Central memory CD8-positive, alpha-beta T cell (primary cell): ENCODE measurements at regions not wholly inside any gene's neighbourhood (a gene's known extent, or its start where the extent isn't known, plus 50 kb on each side); places are given as distances from the start of the nearest gene placed in this dataset.

Experiments used
- ATAC-seq: fragments of 150-1000 bp; cut with Tn5 transposase; replicated peaks from 2 replicates; pipeline ENCODE4 v1.10.0; 2022; ENCODE audit warnings: mild to moderate bottlenecking, moderate FRiP score, moderate number of reproducible peaks; ENCODE audit not compliant: poor library complexity, severe bottlenecking; ENCODE audit errors: extremely low read depth
- DNase-seq, 2 donors: peaks; one replicate each; pipeline ENCODE4 v3.0.0; 2021; ENCODE audit warnings: low spot score in 2 of 2
- H3K27ac Mint-ChIP-seq: one replicate; pipeline ENCODE4 v1.8.0; 2022; ENCODE audit warnings: low read depth, mild to moderate bottlenecking, moderate library complexity, mixed read lengths
- H3K27me3 Mint-ChIP-seq: one replicate; pipeline ENCODE4 v1.8.0; 2022; ENCODE audit warnings: mixed read lengths
- H3K36me3 Mint-ChIP-seq: one replicate; pipeline ENCODE4 v1.8.0; 2022; ENCODE audit warnings: mild to moderate bottlenecking, moderate library complexity, mixed read lengths; ENCODE audit not compliant: insufficient read depth
- H3K4me1 Mint-ChIP-seq: one replicate; pipeline ENCODE4 v1.8.0; 2022; ENCODE audit warnings: mixed read lengths
- H3K4me3 Mint-ChIP-seq: one replicate; pipeline ENCODE4 v1.8.0; 2022; ENCODE audit warnings: mild to moderate bottlenecking, moderate library complexity, mixed read lengths
- H3K9me3 Mint-ChIP-seq: one replicate; pipeline ENCODE4 v1.8.0; 2022; ENCODE audit warnings: mixed read lengths

GRCh38 chr2:118291251-118291880 is 203.1 kb downstream of the INSIG2 start:
- Mint-ChIP-seq H3K36me3 (no peaks in the 10 kb centered on the region), H3K4me3 (no peak overlapping the region), H3K27ac (no peak overlapping the region), H3K27me3 (peaks cover 45% of the 10 kb centered on the region), H3K4me1 (no peaks in the 10 kb centered on the region), H3K9me3 (no peaks in the 10 kb centered on the region)
- ATAC-seq (no peak), DNase-seq (no peak)

- H3K27me3 Mint-ChIP-seq: peaks cover 38% of the 10 kb centered on the region
- no peak overlapping the region for H3K27ac Mint-ChIP-seq
- ATAC-seq: no peak
- H3K4me3 Mint-ChIP-seq: no peak overlapping the region
- no peaks in the 10 kb centered on the region for H3K9me3 Mint-ChIP-seq
- H3K36me3 Mint-ChIP-seq: no peaks in the 10 kb centered on the region
- no peak for DNase-seq
- no peaks in the 10 kb centered on the region for H3K4me1 Mint-ChIP-seq
Measured at GRCh38 chr2:118290411-118291250, 202.4 kb downstream of the INSIG2 start.

GRCh38 chr2:118279005-118279404 is 190.7 kb downstream of the INSIG2 start:
- H3K9me3 Mint-ChIP-seq: no peaks in the 10 kb centered on the region
- no peak for ATAC-seq
- H3K27me3 Mint-ChIP-seq: peaks cover 52% of the 10 kb centered on the region
- H3K4me1 Mint-ChIP-seq: no peaks in the 10 kb centered on the region
- no peak overlapping the region for H3K4me3 Mint-ChIP-seq
- no peak overlapping the region for H3K27ac Mint-ChIP-seq
- H3K36me3 Mint-ChIP-seq: no peaks in the 10 kb centered on the region
- no peak for DNase-seq

- Mint-ChIP-seq H3K9me3 (no peaks in the 10 kb centered on the region), H3K4me1 (no peaks in the 10 kb centered on the region), H3K4me3 (no peak overlapping the region), H3K27me3 (peaks cover 46% of the 10 kb centered on the region), H3K36me3 (no peaks in the 10 kb centered on the region), H3K27ac (no peak overlapping the region)
- no peak for ATAC-seq
- DNase-seq: no peak
Measured at GRCh38 chr2:118278046-118278445, 189.8 kb downstream of the INSIG2 start.

GRCh38 chr2:118274841-118275510 is 186.7 kb downstream of the INSIG2 start:
- ATAC-seq: no peak
- no peaks in the 10 kb centered on the region for H3K4me1 Mint-ChIP-seq

GRCh38 chr2:118272391-118272790 is 184.1 kb downstream of the INSIG2 start:
- DNase-seq: no peak
- no peak overlapping the region for H3K27ac Mint-ChIP-seq
- no peaks in the 10 kb centered on the region for H3K36me3 Mint-ChIP-seq
- H3K4me1 Mint-ChIP-seq: no peaks in the 10 kb centered on the region
- peaks cover 49% of the 10 kb centered on the region for H3K27me3 Mint-ChIP-seq
- no peak for ATAC-seq
- H3K9me3 Mint-ChIP-seq: no peaks in the 10 kb centered on the region
- H3K4me3 Mint-ChIP-seq: no peak overlapping the region

More at GRCh38 chr2:118274841-118275510, 186.7 kb downstream of the INSIG2 start:
- Mint-ChIP-seq H3K4me3 (no peak overlapping the region), H3K9me3 (no peaks in the 10 kb centered on the region), H3K36me3 (no peaks in the 10 kb centered on the region), H3K27ac (no peak overlapping the region), H3K27me3 (peaks cover 51% of the 10 kb centered on the region)
- no peak for DNase-seq

GRCh38 chr2:118269408-118270051 is 181.3 kb downstream of the INSIG2 start:
- H3K4me3 Mint-ChIP-seq: no peak overlapping the region
- H3K27me3 Mint-ChIP-seq: peaks cover 42% of the 10 kb centered on the region
- no peak overlapping the region for H3K27ac Mint-ChIP-seq
- H3K36me3 Mint-ChIP-seq: no peaks in the 10 kb centered on the region
- DNase-seq (no peak), ATAC-seq (no peak)
- no peaks in the 10 kb centered on the region for H3K4me1 Mint-ChIP-seq
- H3K9me3 Mint-ChIP-seq: no peaks in the 10 kb centered on the region

- Mint-ChIP-seq H3K27ac (no peak overlapping the region), H3K9me3 (no peaks in the 10 kb centered on the region), H3K27me3 (peaks cover 55% of the 10 kb centered on the region), H3K4me1 (no peaks in the 10 kb centered on the region), H3K4me3 (no peak overlapping the region), H3K36me3 (no peaks in the 10 kb centered on the region)
- ATAC-seq: no peak
- no peak for DNase-seq
Measured at GRCh38 chr2:118268268-118268667, 180.0 kb downstream of the INSIG2 start.

- Mint-ChIP-seq H3K27ac (no peak overlapping the region), H3K4me1 (no peaks in the 10 kb centered on the region), H3K4me3 (no peak overlapping the region), H3K9me3 (no peaks in the 10 kb centered on the region), H3K27me3 (peaks cover 63% of the 10 kb centered on the region), H3K36me3 (no peaks in the 10 kb centered on the region)
- DNase-seq (no peak), ATAC-seq (no peak)
Measured at GRCh38 chr2:118265873-118266455, 177.7 kb downstream of the INSIG2 start.

GRCh38 chr2:118264232-118264990 is 176.1 kb downstream of the INSIG2 start:
- Mint-ChIP-seq H3K4me1 (no peaks in the 10 kb centered on the region), H3K9me3 (no peaks in the 10 kb centered on the region), H3K4me3 (no peak overlapping the region), H3K27ac (no peak overlapping the region), H3K27me3 (peaks cover 61% of the 10 kb centered on the region), H3K36me3 (no peaks in the 10 kb centered on the region)
- ATAC-seq (no peak), DNase-seq (no peak)

GRCh38 chr2:118257696-118258095 is 169.4 kb downstream of the INSIG2 start:
- H3K4me3 Mint-ChIP-seq: no peak overlapping the region
- ATAC-seq (no peak), DNase-seq (no peak)
- no peak overlapping the region for H3K27ac Mint-ChIP-seq
- no peaks in the 10 kb centered on the region for H3K4me1 Mint-ChIP-seq
- H3K36me3 Mint-ChIP-seq: no peaks in the 10 kb centered on the region
- peaks cover 61% of the 10 kb centered on the region for H3K27me3 Mint-ChIP-seq
- no peaks in the 10 kb centered on the region for H3K9me3 Mint-ChIP-seq
